ENCODE measurements at regions not wholly inside any gene's neighbourhood (a gene's known extent, or its start where the extent isn't known, plus 50 kb on each side); places are given as distances from the start of the nearest gene placed in this dataset.
"Not testable (repeated sequence)": the region's sequence is repeated elsewhere in the genome, so short reads cannot be mapped to it uniquely, and the experiment has no call there.

DNA sequence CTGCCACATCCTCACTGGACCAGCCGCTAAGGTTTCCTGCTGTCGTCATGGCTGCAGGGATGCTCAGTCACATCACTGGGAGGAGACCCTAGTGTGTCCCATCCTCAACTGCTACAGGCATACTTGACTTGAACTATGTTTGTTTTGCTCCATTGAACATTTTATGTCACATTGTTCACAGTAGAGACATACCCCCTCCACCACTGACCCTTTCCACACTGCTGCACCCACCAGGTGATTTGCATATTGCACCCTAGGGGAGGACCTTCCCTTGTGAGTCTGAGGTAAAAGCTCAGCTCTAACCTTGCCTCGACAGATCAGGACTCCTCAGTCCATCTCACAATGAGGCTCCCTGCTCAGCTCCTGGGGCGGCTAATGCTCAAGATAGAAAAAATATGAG is 213.8 kb downstream of the ANKRD36B start:
- TF ChIP-seq, protein P1, sequence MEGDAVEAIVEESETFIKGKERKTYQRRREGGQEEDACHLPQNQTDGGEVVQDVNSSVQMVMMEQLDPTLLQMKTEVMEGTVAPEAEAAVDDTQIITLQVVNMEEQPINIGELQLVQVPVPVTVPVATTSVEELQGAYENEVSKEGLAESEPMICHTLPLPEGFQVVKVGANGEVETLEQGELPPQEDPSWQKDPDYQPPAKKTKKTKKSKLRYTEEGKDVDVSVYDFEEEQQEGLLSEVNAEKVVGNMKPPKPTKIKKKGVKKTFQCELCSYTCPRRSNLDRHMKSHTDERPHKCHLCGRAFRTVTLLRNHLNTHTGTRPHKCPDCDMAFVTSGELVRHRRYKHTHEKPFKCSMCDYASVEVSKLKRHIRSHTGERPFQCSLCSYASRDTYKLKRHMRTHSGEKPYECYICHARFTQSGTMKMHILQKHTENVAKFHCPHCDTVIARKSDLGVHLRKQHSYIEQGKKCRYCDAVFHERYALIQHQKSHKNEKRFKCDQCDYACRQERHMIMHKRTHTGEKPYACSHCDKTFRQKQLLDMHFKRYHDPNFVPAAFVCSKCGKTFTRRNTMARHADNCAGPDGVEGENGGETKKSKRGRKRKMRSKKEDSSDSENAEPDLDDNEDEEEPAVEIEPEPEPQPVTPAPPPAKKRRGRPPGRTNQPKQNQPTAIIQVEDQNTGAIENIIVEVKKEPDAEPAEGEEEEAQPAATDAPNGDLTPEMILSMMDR (IDR thresholded peaks at IDR 0.05): not testable (repeated sequence)
- TF ChIP-seq EZH2phosphoT487 (IDR thresholded peaks at IDR 0.05): not testable (repeated sequence)

Measured in neural progenitor cell (in vitro differentiated cells).